ENCODE measurements at regions not wholly inside any gene's neighbourhood (a gene's known extent, or its start where the extent isn't known, plus 50 kb on each side); places are given as distances from the start of the nearest gene placed in this dataset.

GRCh38 chr4:84179409-84179808 is 319.7 kb downstream of the NKX6-1 start:
- TF ChIP-seq CTCF (IDR thresholded peaks at IDR 0.05) (no peak), POLR2A (IDR thresholded peaks at IDR 0.05) (no peak)
